Astrocyte (in vitro differentiated cells and primary cell): ENCODE measurements at regions not wholly inside any gene's neighbourhood (a gene's known extent, or its start where the extent isn't known, plus 50 kb on each side); places are given as distances from the start of the nearest gene placed in this dataset.

Experiments used
- DNase-seq: peaks from one replicate; pipeline ENCODE4 v3.0.0-alpha.2; 2010; ENCODE audit warnings: low read depth
- FAIRE-seq: peaks from 2 replicates; lab custom pipeline; 2011; peaks lifted over from hg19 to GRCh38; lab: Jason Lieb, UNC
- H2AFZ ChIP-seq: 2 replicates; pipeline ENCODE4 v1.6.0; 2012; ENCODE audit warnings: low read depth, low read length, inconsistent platforms
- H3K27ac ChIP-seq: 2 replicates; pipeline ENCODE4 v1.5.1; 2011; ENCODE audit warnings: low read depth, low read length, inconsistent platforms
- H3K27me3 ChIP-seq: 2 replicates; pipeline ENCODE4 v1.6.0; 2011; ENCODE audit warnings: low read length, inconsistent platforms; ENCODE audit not compliant: insufficient read depth
- H3K36me3 ChIP-seq: 2 replicates; pipeline ENCODE4 v1.5.1; 2011; ENCODE audit warnings: low read length, inconsistent platforms; ENCODE audit not compliant: insufficient read depth
- H3K4me1 ChIP-seq: 2 replicates; pipeline ENCODE4 v1.5.1; 2011; ENCODE audit warnings: low read length, inconsistent platforms; ENCODE audit not compliant: insufficient read depth
- H3K4me2 ChIP-seq: 2 replicates; pipeline ENCODE4 v1.6.0; 2012; ENCODE audit warnings: low read length, inconsistent platforms
- H3K4me3 ChIP-seq: 2 replicates; pipeline ENCODE4 v1.5.1; 2011; ENCODE audit warnings: low read depth, mild to moderate bottlenecking, low read length, inconsistent platforms; ENCODE audit not compliant: insufficient read depth
- H3K79me2 ChIP-seq: 2 replicates; pipeline ENCODE4 v1.6.0; 2012; ENCODE audit warnings: mild to moderate bottlenecking, low read length, inconsistent platforms; ENCODE audit not compliant: insufficient read depth
- H3K9ac ChIP-seq: 2 replicates; pipeline ENCODE4 v1.6.0; 2012; ENCODE audit warnings: mild to moderate bottlenecking, low read length, inconsistent platforms
- H3K9me3 ChIP-seq: 2 replicates; pipeline ENCODE4 v1.5.1; 2012; ENCODE audit warnings: low read depth, mild to moderate bottlenecking, low read length, inconsistent platforms; ENCODE audit not compliant: insufficient read depth
- H4K20me1 ChIP-seq: 2 replicates; pipeline ENCODE4 v1.6.0; 2012; ENCODE audit warnings: low read length, inconsistent platforms; ENCODE audit not compliant: insufficient read depth
- H3K27ac Mint-ChIP-seq: one replicate; pipeline ENCODE4 v1.8.0; 2021; ENCODE audit warnings: mild to moderate bottlenecking, mixed read lengths; ENCODE audit not compliant: unreplicated experiment
- H3K27me3 Mint-ChIP-seq: one replicate; pipeline ENCODE4 v1.8.0; 2021; ENCODE audit warnings: low read depth, mixed read lengths; ENCODE audit not compliant: unreplicated experiment
- H3K36me3 Mint-ChIP-seq: one replicate; pipeline ENCODE4 v1.8.0; 2021; ENCODE audit warnings: low read depth, mixed read lengths; ENCODE audit not compliant: unreplicated experiment
- H3K4me1 Mint-ChIP-seq: one replicate; pipeline ENCODE4 v1.8.0; 2021; ENCODE audit warnings: low read depth, mixed read lengths; ENCODE audit not compliant: unreplicated experiment
- H3K4me3 Mint-ChIP-seq: one replicate; pipeline ENCODE4 v1.8.0; 2021; ENCODE audit warnings: mild to moderate bottlenecking, moderate library complexity, mixed read lengths; ENCODE audit not compliant: unreplicated experiment
- H3K9me3 Mint-ChIP-seq: one replicate; pipeline ENCODE4 v1.8.0; 2021; ENCODE audit warnings: mild to moderate bottlenecking, mixed read lengths; ENCODE audit not compliant: unreplicated experiment
- CTCF ChIP-seq: IDR thresholded peaks from 2 replicates; pipeline ENCODE4 v1.5.1; 2011; ENCODE audit warnings: low read depth, mild to moderate bottlenecking, inconsistent platforms, low read length, moderate library complexity; ENCODE audit not compliant: insufficient read depth
- EZH2 ChIP-seq: IDR thresholded peaks from 2 replicates; pipeline ENCODE4 v1.6.1; 2012; ENCODE audit warnings: mild to moderate bottlenecking, low read length, inconsistent platforms; ENCODE audit not compliant: insufficient read depth

GRCh38 chrX:25548811-25549210 is 533.0 kb upstream of the ARX start:
- no peaks in the 10 kb centered on the region for H3K27me3 Mint-ChIP-seq
- Histone ChIP-seq H4K20me1 (no peaks in the 10 kb centered on the region), H3K4me1 (no peaks in the 10 kb centered on the region), H3K9ac (no peak overlapping the region), H3K27me3 (no peaks in the 10 kb centered on the region), H3K4me2 (no peak overlapping the region), H3K27ac (no peak overlapping the region), H3K4me3 (no peak overlapping the region), H3K36me3 (no peaks in the 10 kb centered on the region), H3K9me3 (no peaks in the 10 kb centered on the region), H2AFZ (no peak overlapping the region), H3K79me2 (no peaks in the 10 kb centered on the region)
- FAIRE-seq (no peak), DNase-seq (no peak)
- H3K27ac Mint-ChIP-seq, result no peak overlapping the region
- no peak for TF ChIP-seq EZH2
- no peak for TF ChIP-seq CTCF
- H3K36me3 Mint-ChIP-seq, result no peaks in the 10 kb centered on the region
- no peak overlapping the region for H3K4me3 Mint-ChIP-seq
- no peaks in the 10 kb centered on the region for H3K4me1 Mint-ChIP-seq
- H3K9me3 Mint-ChIP-seq, result no peaks in the 10 kb centered on the region

- Histone ChIP-seq H4K20me1 (no peaks in the 10 kb centered on the region), H3K27me3 (no peaks in the 10 kb centered on the region), H3K4me3 (no peak overlapping the region), H3K79me2 (no peaks in the 10 kb centered on the region), H3K4me2 (no peak overlapping the region), H3K4me1 (no peaks in the 10 kb centered on the region), H2AFZ (no peak overlapping the region), H3K9ac (no peak overlapping the region), H3K27ac (no peak overlapping the region), H3K36me3 (no peaks in the 10 kb centered on the region), H3K9me3 (no peaks in the 10 kb centered on the region)
- no peak overlapping the region for H3K27ac Mint-ChIP-seq
- no peak overlapping the region for H3K4me3 Mint-ChIP-seq
- TF ChIP-seq CTCF (no peak), EZH2 (no peak)
- DNase-seq, result no peak
- H3K9me3 Mint-ChIP-seq, result no peaks in the 10 kb centered on the region
- FAIRE-seq, result no peak
- no peaks in the 10 kb centered on the region for H3K4me1 Mint-ChIP-seq
- H3K27me3 Mint-ChIP-seq, result no peaks in the 10 kb centered on the region
- H3K36me3 Mint-ChIP-seq, result no peaks in the 10 kb centered on the region
Observed at GRCh38 chrX:25555521-25555920, 539.8 kb upstream of the ARX start.

DNA sequence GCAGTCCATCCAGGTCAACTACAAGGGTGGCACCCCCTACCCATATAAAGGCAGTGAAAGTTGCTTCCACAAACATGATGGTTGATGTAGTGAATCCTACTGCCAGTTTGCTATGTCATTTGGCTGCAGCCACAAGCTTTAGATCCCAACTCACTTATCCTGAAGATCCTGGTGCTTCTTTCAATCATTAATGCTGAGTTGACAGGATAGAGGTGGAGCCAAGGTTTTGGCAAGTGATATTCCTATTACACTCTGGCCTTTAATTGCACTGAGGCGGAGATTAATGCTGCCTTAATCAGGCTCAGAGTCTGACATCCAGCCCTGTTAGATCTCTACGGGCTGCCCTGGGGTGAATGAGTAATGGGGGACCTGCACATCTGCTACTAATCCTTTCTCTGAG is 542.4 kb upstream of the ARX start:
- H3K9me3 Mint-ChIP-seq, result no peaks in the 10 kb centered on the region
- DNase-seq (no peak), FAIRE-seq (no peak)
- no peak for TF ChIP-seq EZH2
- no peak for TF ChIP-seq CTCF
- Histone ChIP-seq H3K4me2 (no peak overlapping the region), H3K4me1 (no peaks in the 10 kb centered on the region), H3K9ac (no peak overlapping the region), H3K27ac (no peak overlapping the region), H3K27me3 (no peaks in the 10 kb centered on the region), H3K4me3 (no peak overlapping the region), H3K36me3 (no peaks in the 10 kb centered on the region), H3K79me2 (no peaks in the 10 kb centered on the region), H3K9me3 (no peaks in the 10 kb centered on the region), H4K20me1 (no peaks in the 10 kb centered on the region), H2AFZ (no peak overlapping the region)
- no peaks in the 10 kb centered on the region for H3K4me1 Mint-ChIP-seq
- no peak overlapping the region for H3K27ac Mint-ChIP-seq
- no peak overlapping the region for H3K4me3 Mint-ChIP-seq
- H3K36me3 Mint-ChIP-seq, result no peaks in the 10 kb centered on the region
- no peaks in the 10 kb centered on the region for H3K27me3 Mint-ChIP-seq
